ENCODE measurements at regions not wholly inside any gene's neighbourhood (a gene's known extent, or its start where the extent isn't known, plus 50 kb on each side); places are given as distances from the start of the nearest gene placed in this dataset.

- no peak for TF ChIP-seq ZNF70 (CRISPR knock-in tag; IDR thresholded peaks at IDR 0.05)
- no peak for TF ChIP-seq ZC3H10 (CRISPR knock-in tag; IDR thresholded peaks at IDR 0.05)
- no peak for TF ChIP-seq SNAI2 (CRISPR knock-in tag; IDR thresholded peaks at IDR 0.05)
- TF ChIP-seq TSHZ2 (CRISPR knock-in tag; IDR thresholded peaks at IDR 0.05): no peak
- no peak for TF ChIP-seq OSR1 (CRISPR knock-in tag; IDR thresholded peaks at IDR 0.05)
- no peak for TF ChIP-seq RARB (CRISPR knock-in tag; IDR thresholded peaks at IDR 0.05)
- TF ChIP-seq ESRRG (CRISPR knock-in tag; IDR thresholded peaks at IDR 0.05): no peak
- no peak for TF ChIP-seq ZFP3 (CRISPR knock-in tag; IDR thresholded peaks at IDR 0.05)
- TF ChIP-seq TCF4 (CRISPR knock-in tag; IDR thresholded peaks at IDR 0.05; ENCODE audit: borderline replicate concordance): no peak
- TF ChIP-seq CSDC2 (CRISPR knock-in tag; IDR thresholded peaks at IDR 0.05): no peak
- TF ChIP-seq ARNTL (CRISPR knock-in tag; IDR thresholded peaks at IDR 0.05; ENCODE audit: borderline replicate concordance, low read depth): no peak
- no peak for TF ChIP-seq PPARA (CRISPR knock-in tag; IDR thresholded peaks at IDR 0.05; ENCODE audit: borderline replicate concordance)
- TF ChIP-seq PATZ1 (CRISPR knock-in tag; IDR thresholded peaks at IDR 0.05; ENCODE audit: borderline replicate concordance): no peak
- no peak for TF ChIP-seq CSRNP3 (CRISPR knock-in tag; IDR thresholded peaks at IDR 0.05)
These were observed 81.0 kb upstream of the SNX9 start for GRCh38 chr6:157741948-157742556.

Measured in SK-N-SH treated with all-trans-retinoic acid at 6 μM for 48 hours (cell line).